NAMALWA (cell line): ENCODE measurements at regions not wholly inside any gene's neighbourhood (a gene's known extent, or its start where the extent isn't known, plus 50 kb on each side); places are given as distances from the start of the nearest gene placed in this dataset.

Experiments
- DNase-seq: peaks from one replicate; pipeline ENCODE4 v3.0.0-alpha.2; 2015; ENCODE audit warnings: low spot score

GRCh38 chr3:176794406-176794805, 402.9 kb downstream of the TBL1XR1 start:
- DNase-seq, result no peak

- DNase-seq, result no peak
Measured at GRCh38 chr3:176789947-176790346, 407.3 kb downstream of the TBL1XR1 start.

GRCh38 chr3:176789281-176789705, 408.0 kb downstream of the TBL1XR1 start:
- no peak for DNase-seq

GRCh38 chr3:176787506-176787905, 409.8 kb downstream of the TBL1XR1 start:
- no peak for DNase-seq

GRCh38 chr3:176785171-176785570, 412.1 kb downstream of the TBL1XR1 start:
- DNase-seq, result no peak

GRCh38 chr3:176780766-176781165, 416.5 kb downstream of the TBL1XR1 start:
- no peak for DNase-seq

- no peak for DNase-seq
Measured at GRCh38 chr3:176776622-176777175, 420.6 kb downstream of the TBL1XR1 start.

- DNase-seq, result no peak
Measured at GRCh38 chr3:176769547-176770190, 427.6 kb downstream of the TBL1XR1 start.

GRCh38 chr3:176767385-176767784, 429.9 kb downstream of the TBL1XR1 start:
- DNase-seq, result no peak

GRCh38 chr3:176766862-176767261, 430.4 kb downstream of the TBL1XR1 start:
- no peak for DNase-seq

- no peak for DNase-seq
Measured at GRCh38 chr3:176765382-176765900, 431.8 kb downstream of the TBL1XR1 start.

GRCh38 chr3:176759815-176760506, 437.3 kb downstream of the TBL1XR1 start:
- DNase-seq, result no peak

GRCh38 chr3:176757429-176757828, 439.9 kb downstream of the TBL1XR1 start:
- DNase-seq, result no peak

GRCh38 chr3:176755977-176756376, 441.3 kb downstream of the TBL1XR1 start:
- DNase-seq, result no peak

GRCh38 chr3:176755552-176755951, 441.7 kb downstream of the TBL1XR1 start:
- no peak for DNase-seq

GRCh38 chr3:176741664-176742047, 455.6 kb downstream of the TBL1XR1 start:
- no peak for DNase-seq

GRCh38 chr3:176740906-176741663, 456.2 kb downstream of the TBL1XR1 start:
- DNase-seq, result no peak

- DNase-seq, result no peak
Measured at GRCh38 chr3:176739159-176739558, 458.1 kb downstream of the TBL1XR1 start.

GRCh38 chr3:176737480-176738110, 459.7 kb downstream of the TBL1XR1 start:
- no peak for DNase-seq

- no peak for DNase-seq
Measured at GRCh38 chr3:176734146-176734545, 463.1 kb downstream of the TBL1XR1 start.

GRCh38 chr3:176724394-176724759, 472.9 kb downstream of the TBL1XR1 start:
- no peak for DNase-seq

GRCh38 chr3:176723758-176724393, 473.4 kb downstream of the TBL1XR1 start:
- DNase-seq, result no peak
